ENCODE measurements at regions not wholly inside any gene's neighbourhood (a gene's known extent, or its start where the extent isn't known, plus 50 kb on each side); places are given as distances from the start of the nearest gene placed in this dataset.
"Not testable (repeated sequence)": the region's sequence is repeated elsewhere in the genome, so short reads cannot be mapped to it uniquely, and the experiment has no call there.

DNA sequence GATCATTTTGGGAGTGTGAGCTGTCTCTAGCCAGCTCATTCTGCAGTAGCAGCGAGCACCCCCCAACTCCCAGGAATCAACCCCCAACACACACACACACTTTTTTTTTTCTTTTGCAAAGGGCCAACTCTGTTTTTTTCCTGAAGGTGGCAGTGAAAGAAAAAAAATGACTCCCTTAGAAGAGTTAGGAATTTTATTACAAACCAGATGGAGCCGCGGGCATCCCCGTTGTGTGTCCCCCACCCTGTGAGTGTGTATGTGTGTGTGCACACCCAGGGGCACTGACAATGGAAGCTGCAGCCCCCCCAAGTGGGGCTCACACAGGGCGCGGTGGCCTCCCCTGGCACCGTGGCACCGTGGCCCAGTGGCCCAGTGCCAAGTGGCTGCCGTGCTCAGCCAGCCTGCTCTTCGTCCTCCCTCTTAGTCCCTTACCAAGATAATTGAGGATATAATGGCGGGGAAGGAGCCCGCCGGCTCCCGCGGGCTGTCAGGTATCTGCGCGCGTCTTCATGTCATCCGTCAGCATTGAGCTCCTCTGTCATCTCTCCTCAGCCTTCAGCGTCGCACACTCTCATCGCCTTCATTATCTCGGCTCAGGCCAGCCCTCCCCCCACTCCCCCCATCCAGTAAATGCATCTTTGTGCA is 314.1 kb downstream of the ZNF536 start:
- TF ChIP-seq, protein P1, sequence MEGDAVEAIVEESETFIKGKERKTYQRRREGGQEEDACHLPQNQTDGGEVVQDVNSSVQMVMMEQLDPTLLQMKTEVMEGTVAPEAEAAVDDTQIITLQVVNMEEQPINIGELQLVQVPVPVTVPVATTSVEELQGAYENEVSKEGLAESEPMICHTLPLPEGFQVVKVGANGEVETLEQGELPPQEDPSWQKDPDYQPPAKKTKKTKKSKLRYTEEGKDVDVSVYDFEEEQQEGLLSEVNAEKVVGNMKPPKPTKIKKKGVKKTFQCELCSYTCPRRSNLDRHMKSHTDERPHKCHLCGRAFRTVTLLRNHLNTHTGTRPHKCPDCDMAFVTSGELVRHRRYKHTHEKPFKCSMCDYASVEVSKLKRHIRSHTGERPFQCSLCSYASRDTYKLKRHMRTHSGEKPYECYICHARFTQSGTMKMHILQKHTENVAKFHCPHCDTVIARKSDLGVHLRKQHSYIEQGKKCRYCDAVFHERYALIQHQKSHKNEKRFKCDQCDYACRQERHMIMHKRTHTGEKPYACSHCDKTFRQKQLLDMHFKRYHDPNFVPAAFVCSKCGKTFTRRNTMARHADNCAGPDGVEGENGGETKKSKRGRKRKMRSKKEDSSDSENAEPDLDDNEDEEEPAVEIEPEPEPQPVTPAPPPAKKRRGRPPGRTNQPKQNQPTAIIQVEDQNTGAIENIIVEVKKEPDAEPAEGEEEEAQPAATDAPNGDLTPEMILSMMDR (conservative IDR thresholded peaks at IDR 0.05; ENCODE audit: low read depth, low read length), result peak; percentile 28
- H3K4me3 ChIP-seq (ENCODE audit: low read length), result no peak overlapping the region
- no peak for DNase-seq (ENCODE audit: low read depth)

- TF ChIP-seq, protein P1 (conservative IDR thresholded peaks at IDR 0.05; ENCODE audit: low read depth, low read length), result no peak
- no peak overlapping the region for H3K4me3 ChIP-seq (ENCODE audit: low read length)
- no peak for DNase-seq (ENCODE audit: low read depth)
Observed at GRCh38 chr19:30685426-30686000, 313.3 kb downstream of the ZNF536 start.

- TF ChIP-seq, protein P1 (conservative IDR thresholded peaks at IDR 0.05; ENCODE audit: low read depth, low read length), result no peak
- DNase-seq (ENCODE audit: low read depth), result no peak
- H3K4me3 ChIP-seq (ENCODE audit: low read length), result no peak overlapping the region
Observed at GRCh38 chr19:30684613-30685012, 312.4 kb downstream of the ZNF536 start.

GRCh38 chr19:30682999-30683536 is 310.9 kb downstream of the ZNF536 start:
- no peak overlapping the region for H3K4me3 ChIP-seq (ENCODE audit: low read length)
- no peak for DNase-seq (ENCODE audit: low read depth)
- TF ChIP-seq, protein P1 (conservative IDR thresholded peaks at IDR 0.05; ENCODE audit: low read depth, low read length), result peak; percentile 89

GRCh38 chr19:30682146-30682998 is 310.2 kb downstream of the ZNF536 start:
- no peak overlapping the region for H3K4me3 ChIP-seq (ENCODE audit: low read length)
- TF ChIP-seq, protein P1 (conservative IDR thresholded peaks at IDR 0.05; ENCODE audit: low read depth, low read length), result no peak
- DNase-seq (ENCODE audit: low read depth), result no peak

- no peak for DNase-seq (ENCODE audit: low read depth)
- no peak overlapping the region for H3K4me3 ChIP-seq (ENCODE audit: low read length)
- TF ChIP-seq, protein P1 (conservative IDR thresholded peaks at IDR 0.05; ENCODE audit: low read depth, low read length), result no peak
Observed at GRCh38 chr19:30681162-30682100, 309.2 kb downstream of the ZNF536 start.

DNA sequence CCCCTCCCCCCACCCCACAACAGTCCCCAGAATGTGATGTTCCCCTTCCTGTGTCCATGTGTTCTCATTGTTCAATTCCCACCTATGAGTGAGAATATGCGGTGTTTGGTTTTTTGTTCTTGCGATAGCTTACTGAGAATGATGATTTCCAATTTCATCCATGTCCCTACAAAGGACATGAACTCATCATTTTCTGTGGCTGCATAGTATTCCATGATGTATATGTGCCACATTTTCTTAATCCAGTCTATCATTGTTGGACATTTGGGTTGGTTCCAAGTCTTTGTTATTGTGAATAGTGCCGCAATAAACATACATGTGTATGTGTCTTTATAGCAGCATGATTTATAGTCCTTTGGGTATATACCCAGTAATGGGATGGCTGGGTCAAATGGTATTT is 308.2 kb downstream of the ZNF536 start:
- not testable (repeated sequence) for DNase-seq (ENCODE audit: low read depth); H3K4me3 ChIP-seq (ENCODE audit: low read length)
